GM23338 (cell line): ENCODE measurements at regions not wholly inside any gene's neighbourhood (a gene's known extent, or its start where the extent isn't known, plus 50 kb on each side); places are given as distances from the start of the nearest gene placed in this dataset.

Experiments
- ATAC-seq: fragments of 200-7000 bp; cut with Tn5 transposase; 3 replicates; pipeline ENCODE4 v1.9.1; 2020
- DNase-seq: peaks from one replicate; pipeline ENCODE4 v3.0.0-alpha.2; 2015; ENCODE audit warnings: low spot score
- H2AFZ ChIP-seq: fragments of 200-600 bp; sonication (generic); 2 replicates; pipeline ENCODE4 v1.8.0; 2016; ENCODE audit warnings: antibody characterized with exemption, mild to moderate bottlenecking, moderate library complexity
- H3F3A ChIP-seq: fragments of 200-600 bp; sonication (generic); replicated peaks from 2 replicates; pipeline ENCODE4 v1.8.0; 2017; ENCODE audit warnings: antibody characterized with exemption, mixed run types, low read depth
- H3K27ac ChIP-seq: fragments of 200-600 bp; sonication (generic); 2 replicates; pipeline ENCODE4 v1.6.1; 2016; ENCODE audit warnings: low read depth
- H3K27me3 ChIP-seq: fragments of 200-600 bp; sonication (generic); 2 replicates; pipeline ENCODE4 v1.8.0; 2016; ENCODE audit warnings: mild to moderate bottlenecking, mixed run types, moderate library complexity; ENCODE audit not compliant: insufficient read depth
- H3K36me3 ChIP-seq: fragments of 200-600 bp; sonication (generic); 2 replicates; pipeline ENCODE4 v1.8.0; 2016; ENCODE audit warnings: mild to moderate bottlenecking; ENCODE audit not compliant: insufficient read depth
- H3K4me1 ChIP-seq: fragments of 200-600 bp; sonication (generic); 2 replicates; pipeline ENCODE4 v1.8.0; 2016; ENCODE audit warnings: mild to moderate bottlenecking, moderate library complexity; ENCODE audit not compliant: insufficient read depth
- H3K4me2 ChIP-seq: fragments of 200-600 bp; sonication (generic); 2 replicates; pipeline ENCODE4 v1.7.1; 2017; ENCODE audit warnings: mixed run types
- H3K4me3 ChIP-seq: fragments of 200-600 bp; sonication (generic); 2 replicates; pipeline ENCODE4 v1.6.1; 2016; ENCODE audit warnings: mixed run types
- H3K79me2 ChIP-seq: fragments of 200-600 bp; sonication (generic); replicated peaks from 2 replicates; pipeline ENCODE4 v1.8.0; 2017; ENCODE audit warnings: mild to moderate bottlenecking; ENCODE audit not compliant: insufficient read depth
- H3K9me2 ChIP-seq: fragments of 200-600 bp; sonication (generic); 2 replicates; pipeline ENCODE4 v1.8.0; 2017; ENCODE audit not compliant: insufficient read depth
- H4K20me1 ChIP-seq: fragments of 200-600 bp; sonication (generic); replicated peaks from 2 replicates; pipeline ENCODE4 v1.8.0; 2017; ENCODE audit warnings: mild to moderate bottlenecking; ENCODE audit not compliant: insufficient read depth
- H3K27ac Mint-ChIP-seq: 2 replicates; pipeline ENCODE4 v1.8.0; 2020; ENCODE audit warnings: inconsistent platforms, mild to moderate bottlenecking, moderate library complexity, mixed read lengths
- H3K27me3 Mint-ChIP-seq: 3 replicates; pipeline ENCODE4 v1.8.0; 2022; ENCODE audit warnings: low read depth, mild to moderate bottlenecking, moderate library complexity, mixed read lengths, inconsistent platforms; ENCODE audit not compliant: insufficient read depth, poor library complexity
- H3K36me3 Mint-ChIP-seq: 3 replicates; pipeline ENCODE4 v1.8.0; 2021; ENCODE audit warnings: low read depth, mild to moderate bottlenecking, inconsistent platforms, moderate library complexity, mixed read lengths
- H3K4me1 Mint-ChIP-seq: 3 replicates; pipeline ENCODE4 v1.8.0; 2020; ENCODE audit warnings: mild to moderate bottlenecking, inconsistent platforms, mixed read lengths
- H3K4me3 Mint-ChIP-seq: 3 replicates; pipeline ENCODE4 v1.8.0; 2021; ENCODE audit warnings: moderate library complexity, mild to moderate bottlenecking, inconsistent platforms, mixed read lengths
- H3K9me3 Mint-ChIP-seq: 3 replicates; pipeline ENCODE4 v1.8.0; 2020; ENCODE audit warnings: moderate library complexity, mild to moderate bottlenecking, inconsistent platforms, mixed read lengths
- CREB1 ChIP-seq: fragments of 250-450 bp; sonication (Bioruptor Pico); IDR thresholded peaks from 2 replicates; pipeline ENCODE4 v1.5.0; 2020; ENCODE audit warnings: low read depth, mild to moderate bottlenecking, moderate library complexity
- EZH2phosphoT487 ChIP-seq: fragments of 200-600 bp; sonication (generic); IDR thresholded peaks from one replicate; pipeline ENCODE4 v1.8.1; 2018; ENCODE audit warnings: antibody characterized with exemption; ENCODE audit not compliant: unreplicated experiment
- JUNB ChIP-seq: IDR thresholded peaks from one replicate; pipeline ENCODE4 v1.6.1; 2016; ENCODE audit warnings: antibody characterized with exemption; ENCODE audit not compliant: unreplicated experiment
- NANOG ChIP-seq: IDR thresholded peaks from 2 replicates; pipeline ENCODE4 v1.6.1; 2016; ENCODE audit warnings: antibody characterized with exemption, borderline replicate concordance
- POLR2AphosphoS5 ChIP-seq: IDR thresholded peaks from 2 replicates; pipeline ENCODE4 v1.6.1; 2016; ENCODE audit warnings: antibody characterized with exemption, low read depth
- ZNF114 ChIP-seq: fragments of 250-450 bp; sonication (Bioruptor Pico); IDR thresholded peaks from 2 replicates; pipeline ENCODE4 v1.5.0; 2020; ENCODE audit warnings: mild to moderate bottlenecking, moderate library complexity
- ZNF462 ChIP-seq: fragments of 250-450 bp; sonication (Bioruptor Pico); IDR thresholded peaks from 2 replicates; pipeline ENCODE4 v1.5.0; 2020; ENCODE audit warnings: mild to moderate bottlenecking, moderate library complexity

GRCh38 chr7:91398341-91398740, 134.1 kb downstream of the FZD1 start (continued):
- TF ChIP-seq ZNF462 (CRISPR knock-in tag) = no peak
- TF ChIP-seq EZH2phosphoT487 = no peak
- TF ChIP-seq ZNF114 = no peak
- TF ChIP-seq POLR2AphosphoS5 = no peak

GRCh38 chr7:91405092-91405788, 141.0 kb downstream of the FZD1 start:
- H3K4me3 ChIP-seq = no peak overlapping the region
- H3K4me1 ChIP-seq = no peaks in the 10 kb centered on the region
- H3K27ac ChIP-seq = no peak overlapping the region
- H3K4me1 Mint-ChIP-seq = peaks cover 5% of the 10 kb centered on the region; the same call in 2 of the 3 replicates
- no peak for ATAC-seq
- no peak overlapping the region for H3K4me2 ChIP-seq
- H4K20me1 ChIP-seq = no peaks in the 10 kb centered on the region
- H3K79me2 ChIP-seq = no peaks in the 10 kb centered on the region
- no peak for TF ChIP-seq CREB1 (CRISPR knock-in tag)
- TF ChIP-seq JUNB = no peak
- TF ChIP-seq NANOG = no peak
- no peak for TF ChIP-seq ZNF462 (CRISPR knock-in tag)
- TF ChIP-seq ZNF114 = no peak
- no peak for TF ChIP-seq EZH2phosphoT487
- no peak for DNase-seq
- no peaks in the 10 kb centered on the region for H3K9me2 ChIP-seq
- no peaks in the 10 kb centered on the region for H3K36me3 ChIP-seq
- H3K9me3 Mint-ChIP-seq = 0 out of 3 replicates have a peak, but pooled peaks cover 3% of the 10 kb centered on the region
- no peaks in the 10 kb centered on the region for H3K27me3 ChIP-seq
- no peaks in the 10 kb centered on the region for H3F3A ChIP-seq
- no peaks in the 10 kb centered on the region for H3K27me3 Mint-ChIP-seq
- H3K36me3 Mint-ChIP-seq = no peaks in the 10 kb centered on the region
- H3K27ac Mint-ChIP-seq = no peak overlapping the region
- no peak overlapping the region for H3K4me3 Mint-ChIP-seq
- no peak overlapping the region for H2AFZ ChIP-seq
